ENCODE measurements at regions not wholly inside any gene's neighbourhood (a gene's known extent, or its start where the extent isn't known, plus 50 kb on each side); places are given as distances from the start of the nearest gene placed in this dataset.

GRCh38 chr3:86537171-86537570 lies 453.8 kb downstream of the VGLL3 start:
- POLR2A ChIA-PET: no interaction called here
- Histone ChIP-seq H3K27ac (ENCODE audit: low read length in 2 of 2) (no peak overlapping the region), H3K36me3 (replicated peaks in 1 of 2; ENCODE audit: control extremely low read depth in 1 of 2, control insufficient read depth in 1 of 2, extremely low read depth in 1 of 2, insufficient read depth in 2 of 2, low read length in 1 of 2) (no peaks in the 10 kb centered on the region), H3K4me3 (ENCODE audit: control extremely low read depth in 1 of 5, extremely low read depth in 1 of 5, insufficient read depth in 1 of 5, low read depth in 2 of 5, low read length in 4 of 5) (no peak overlapping the region), H3K27me3 (replicated peaks in 1 of 4; ENCODE audit: control extremely low read depth in 1 of 4, control insufficient read depth in 3 of 4, insufficient read depth in 4 of 4, low read length in 3 of 4) (no peaks in the 10 kb centered on the region), H3K79me2 (ENCODE audit: control insufficient read depth, insufficient read depth, low read length) (no peaks in the 10 kb centered on the region), H2AFZ (ENCODE audit: insufficient read depth, low read depth, low read length, poor library complexity, severe bottlenecking) (no peak overlapping the region), H3K4me2 (replicated peaks; ENCODE audit: low read depth, low read length, poor library complexity, severe bottlenecking) (no peak overlapping the region), H4K20me1 (ENCODE audit: control insufficient read depth, insufficient read depth, low read length, poor library complexity, severe bottlenecking) (no peaks in the 10 kb centered on the region), H3K9me3 (ENCODE audit: control extremely low read depth in 1 of 3, control insufficient read depth in 2 of 3, insufficient read depth in 1 of 3, low read length in 2 of 3) (peaks cover 0 to 7% (median 0%) of the 10 kb centered on the region in 3 donors), H3K4me1 (ENCODE audit: control insufficient read depth in 2 of 2, insufficient read depth in 2 of 2, low read length in 2 of 2) (no peaks in the 10 kb centered on the region), H3K9ac (ENCODE audit: low read length) (no peak overlapping the region)
- Mint-ChIP-seq H3K27ac (no peak overlapping the region), H3K4me3 (no peak overlapping the region), H3K4me1 (no peaks in the 10 kb centered on the region), H3K27me3 (no peaks in the 10 kb centered on the region), H3K9me3 (ENCODE audit: insufficient read depth) (peaks cover 6% of the 10 kb centered on the region)
- TF ChIP-seq CTCF (IDR thresholded peaks at IDR 0.05) (no peak), EZH2 (IDR thresholded peaks at IDR 0.05; ENCODE audit: borderline replicate concordance, insufficient read depth, low read depth, low read length, poor library complexity, severe bottlenecking) (no peak)
- intact Hi-C loops (cut with micrococcal nuclease): no loop called here
- no peak for ATAC-seq (ENCODE audit: low read depth)
- WGBS (ENCODE audit: insufficient coverage): 77% methylated on average over 3 of the region's 5 CpGs
- CTCF ChIA-PET: no interaction called here
- no peak for DNase-seq

- H3K9me3 Mint-ChIP-seq (ENCODE audit: insufficient read depth): peaks cover 2% of the 10 kb centered on the region
- no peak overlapping the region for H3K4me2 ChIP-seq (replicated peaks; ENCODE audit: low read depth, low read length, poor library complexity, severe bottlenecking)
- H3K4me3 ChIP-seq (ENCODE audit: control extremely low read depth in 1 of 5, extremely low read depth in 1 of 5, insufficient read depth in 1 of 5, low read depth in 2 of 5, low read length in 4 of 5): no peak overlapping the region
- no peak overlapping the region for H3K9ac ChIP-seq (ENCODE audit: low read length)
- no peaks in the 10 kb centered on the region for H4K20me1 ChIP-seq (ENCODE audit: control insufficient read depth, insufficient read depth, low read length, poor library complexity, severe bottlenecking)
- no peak overlapping the region for H2AFZ ChIP-seq (ENCODE audit: insufficient read depth, low read depth, low read length, poor library complexity, severe bottlenecking)
- no peaks in the 10 kb centered on the region for H3K4me1 Mint-ChIP-seq
- TF ChIP-seq CTCF (IDR thresholded peaks at IDR 0.05) (no peak), EZH2 (IDR thresholded peaks at IDR 0.05; ENCODE audit: borderline replicate concordance, insufficient read depth, low read depth, low read length, poor library complexity, severe bottlenecking) (no peak)
- H3K27me3 Mint-ChIP-seq: no peaks in the 10 kb centered on the region
- ATAC-seq (ENCODE audit: low read depth) (no peak), DNase-seq (no peak)
- H3K27me3 ChIP-seq (replicated peaks in 1 of 4; ENCODE audit: control extremely low read depth in 1 of 4, control insufficient read depth in 3 of 4, insufficient read depth in 4 of 4, low read length in 3 of 4): no peaks in the 10 kb centered on the region
- ChIA-PET POLR2A (no interaction called here), CTCF (no interaction called here)
- H3K4me3 Mint-ChIP-seq: no peak overlapping the region
- no peaks in the 10 kb centered on the region for H3K9me3 ChIP-seq (ENCODE audit: control extremely low read depth in 1 of 3, control insufficient read depth in 2 of 3, insufficient read depth in 1 of 3, low read length in 2 of 3)
- intact Hi-C loops (cut with micrococcal nuclease): no loop called here
- no peaks in the 10 kb centered on the region for H3K79me2 ChIP-seq (ENCODE audit: control insufficient read depth, insufficient read depth, low read length)
- no CpG with 5 or more reads among the region's 1 CpG for WGBS (ENCODE audit: insufficient coverage)
- no peaks in the 10 kb centered on the region for H3K36me3 ChIP-seq (replicated peaks in 1 of 2; ENCODE audit: control extremely low read depth in 1 of 2, control insufficient read depth in 1 of 2, extremely low read depth in 1 of 2, insufficient read depth in 2 of 2, low read length in 1 of 2)
- H3K27ac ChIP-seq (ENCODE audit: low read length in 2 of 2): no peak overlapping the region
- H3K27ac Mint-ChIP-seq: no peak overlapping the region
- no peaks in the 10 kb centered on the region for H3K4me1 ChIP-seq (ENCODE audit: control insufficient read depth in 2 of 2, insufficient read depth in 2 of 2, low read length in 2 of 2)
These were observed 471.1 kb downstream of the VGLL3 start for GRCh38 chr3:86519819-86520218.
